Loucy (cell line): ENCODE measurements at regions not wholly inside any gene's neighbourhood (a gene's known extent, or its start where the extent isn't known, plus 50 kb on each side); places are given as distances from the start of the nearest gene placed in this dataset.

Source experiments
- H2AFZ ChIP-seq: fragments of 200-600 bp; sonication (generic); 2 replicates; pipeline ENCODE4 v1.6.0; 2016; ENCODE audit warnings: antibody characterized with exemption, mild to moderate bottlenecking, low read length, moderate library complexity
- H3F3A ChIP-seq: fragments of 200-600 bp; 2 replicates; pipeline ENCODE4 v1.6.0; 2016; ENCODE audit warnings: antibody characterized with exemption, low read depth, mild to moderate bottlenecking
- H3K27me3 ChIP-seq: fragments of 200-600 bp; sonication (generic); 2 replicates; pipeline ENCODE4 v1.6.1; 2014; ENCODE audit warnings: low read length, mild to moderate bottlenecking; ENCODE audit not compliant: insufficient read depth, poor library complexity, severe bottlenecking
- H3K36me3 ChIP-seq: fragments of 200-600 bp; sonication (generic); 2 replicates; pipeline ENCODE4 v1.6.1; 2016; ENCODE audit warnings: low read length; ENCODE audit not compliant: insufficient read depth
- H3K4me1 ChIP-seq: fragments of 200-600 bp; sonication (generic); 2 replicates; pipeline ENCODE4 v1.5.1; 2014; ENCODE audit warnings: low read length, mild to moderate bottlenecking; ENCODE audit not compliant: insufficient read depth, poor library complexity, severe bottlenecking
- H3K4me2 ChIP-seq: fragments of 200-600 bp; sonication (generic); 2 replicates; pipeline ENCODE4 v1.6.0; 2014; ENCODE audit warnings: antibody characterized with exemption, low read length, low read depth, mild to moderate bottlenecking; ENCODE audit not compliant: poor library complexity, severe bottlenecking
- H3K4me3 ChIP-seq: fragments of 200-600 bp; sonication (generic); 2 replicates; pipeline ENCODE4 v1.5.1; 2014; ENCODE audit warnings: low read length, mild to moderate bottlenecking, mixed read lengths; ENCODE audit not compliant: poor library complexity, severe bottlenecking
- H3K79me2 ChIP-seq: fragments of 200-600 bp; sonication (generic); 2 replicates; pipeline ENCODE4 v1.6.1; 2014; ENCODE audit warnings: low read length; ENCODE audit not compliant: insufficient read depth
- H3K9ac ChIP-seq: fragments of 200-600 bp; sonication (generic); 2 replicates; pipeline ENCODE4 v1.6.0; 2014; ENCODE audit warnings: mild to moderate bottlenecking, low read depth, low read length, moderate library complexity; ENCODE audit not compliant: poor library complexity, severe bottlenecking
- H3K9me2 ChIP-seq: fragments of 200-600 bp; sonication (generic); replicated peaks from 2 replicates; pipeline ENCODE4 v1.6.1; 2016; ENCODE audit warnings: low read depth, low read length, mixed read lengths
- H3K9me3 ChIP-seq: fragments of 200-600 bp; sonication (generic); 2 replicates; pipeline ENCODE4 v1.6.1; 2014; ENCODE audit warnings: mild to moderate bottlenecking, antibody characterized with exemption, low read length, low read depth; ENCODE audit not compliant: insufficient read depth
- H4K20me1 ChIP-seq: fragments of 200-600 bp; sonication (generic); 2 replicates; pipeline ENCODE4 v1.6.0; 2014; ENCODE audit warnings: antibody characterized with exemption, low read length, mild to moderate bottlenecking; ENCODE audit not compliant: insufficient read depth, poor library complexity, severe bottlenecking
- CTCF ChIP-seq: fragments of 200-600 bp; sonication (generic); conservative IDR thresholded peaks from 2 replicates; pipeline ENCODE4 v1.5.1; 2014; ENCODE audit warnings: mild to moderate bottlenecking, antibody characterized with exemption, low read length
- EZH2phosphoT487 ChIP-seq: fragments of 200-600 bp; IDR thresholded peaks from 2 replicates; pipeline ENCODE4 v1.6.1; 2018; ENCODE audit warnings: antibody characterized with exemption, mild to moderate bottlenecking, moderate library complexity, borderline replicate concordance

GRCh38 chr4:130322439-130322838 is 1226.5 kb downstream of the C4orf33 start:
- H3K9me2 ChIP-seq = no peaks in the 10 kb centered on the region
- H2AFZ ChIP-seq = no peak overlapping the region
- no peaks in the 10 kb centered on the region for H4K20me1 ChIP-seq
- no peak overlapping the region for H3K4me3 ChIP-seq
- H3K9me3 ChIP-seq = no peaks in the 10 kb centered on the region
- H3K4me1 ChIP-seq = no peaks in the 10 kb centered on the region
- H3K4me2 ChIP-seq = no peak overlapping the region
- H3K9ac ChIP-seq = no peak overlapping the region
- TF ChIP-seq CTCF (no peak), EZH2phosphoT487 (no peak)
- H3K79me2 ChIP-seq = no peaks in the 10 kb centered on the region
- H3K27me3 ChIP-seq = no peaks in the 10 kb centered on the region
- H3F3A ChIP-seq = no peaks in the 10 kb centered on the region
- H3K36me3 ChIP-seq = no peaks in the 10 kb centered on the region

GRCh38 chr4:130329036-130329435 is 1233.1 kb downstream of the C4orf33 start:
- Histone ChIP-seq H3K4me1 (no peaks in the 10 kb centered on the region), H3K79me2 (no peaks in the 10 kb centered on the region), H3K4me2 (no peak overlapping the region), H3F3A (no peaks in the 10 kb centered on the region), H4K20me1 (no peaks in the 10 kb centered on the region), H3K9ac (no peak overlapping the region), H2AFZ (no peak overlapping the region), H3K9me2 (no peaks in the 10 kb centered on the region), H3K4me3 (no peak overlapping the region), H3K27me3 (no peaks in the 10 kb centered on the region), H3K9me3 (no peaks in the 10 kb centered on the region), H3K36me3 (no peaks in the 10 kb centered on the region)
- TF ChIP-seq EZH2phosphoT487 = no peak
- TF ChIP-seq CTCF = no peak

GRCh38 chr4:130333241-130333759 is 1237.3 kb downstream of the C4orf33 start:
- TF ChIP-seq CTCF = no peak
- no peak for TF ChIP-seq EZH2phosphoT487
- H3K79me2 ChIP-seq = no peaks in the 10 kb centered on the region
- no peaks in the 10 kb centered on the region for H3K9me3 ChIP-seq
- no peak overlapping the region for H2AFZ ChIP-seq
- H3K27me3 ChIP-seq = no peaks in the 10 kb centered on the region
- H3K4me3 ChIP-seq = no peak overlapping the region
- H4K20me1 ChIP-seq = no peaks in the 10 kb centered on the region
- H3K4me2 ChIP-seq = no peak overlapping the region
- no peak overlapping the region for H3K9ac ChIP-seq
- H3F3A ChIP-seq = no peaks in the 10 kb centered on the region
- H3K9me2 ChIP-seq = no peaks in the 10 kb centered on the region
- no peaks in the 10 kb centered on the region for H3K36me3 ChIP-seq
- H3K4me1 ChIP-seq = no peaks in the 10 kb centered on the region
